IPS DF 6.9 (cell line): ENCODE measurements at regions not wholly inside any gene's neighbourhood (a gene's known extent, or its start where the extent isn't known, plus 50 kb on each side); places are given as distances from the start of the nearest gene placed in this dataset.
"Not testable (repeated sequence)": the region's sequence is repeated elsewhere in the genome, so short reads cannot be mapped to it uniquely, and the experiment has no call there.

Source experiments
- DNase-seq: peaks from one replicate; pipeline ENCODE4 v3.0.0-alpha.2; 2013; ENCODE audit warnings: low read depth, low spot score
- H3K27ac ChIP-seq: one replicate; pipeline ENCODE4 v1.5.1; 2013; ENCODE audit warnings: low read length, control low read depth
- H3K27me3 ChIP-seq: 2 replicates; pipeline ENCODE4 v1.6.1; 2013; ENCODE audit warnings: mild to moderate bottlenecking, low read length; ENCODE audit not compliant: control insufficient read depth, insufficient read depth
- H3K36me3 ChIP-seq: 2 replicates; pipeline ENCODE4 v1.6.1; 2013; ENCODE audit warnings: low read length; ENCODE audit not compliant: control insufficient read depth, insufficient read depth
- H3K4me1 ChIP-seq: 2 replicates; pipeline ENCODE4 v1.6.1; 2013; ENCODE audit warnings: low read length; ENCODE audit not compliant: control insufficient read depth, insufficient read depth
- H3K4me3 ChIP-seq: 2 replicates; pipeline ENCODE4 v1.5.1; 2013; ENCODE audit warnings: mild to moderate bottlenecking, low read length
- H3K9me3 ChIP-seq: 2 replicates; pipeline ENCODE4 v1.6.1; 2013; ENCODE audit warnings: low read length, inconsistent platforms; ENCODE audit not compliant: control insufficient read depth, insufficient read depth
- WGBS: extraction: QIAGEN DNeasy Blood & Tissue Kit; methylation state at CpG from one replicate; pipeline ENCODE4 v1.1.7; 2013; ENCODE audit warnings: mixed read lengths, missing lambda C conversion rate; ENCODE audit not compliant: insufficient read length, insufficient coverage; 5-methylcytosine and 5-hydroxymethylcytosine counted together

GRCh38 chr13:43946281-43946680, 66.6 kb downstream of the LACC1 start:
- no peak overlapping the region for H3K27ac ChIP-seq
- H3K9me3 ChIP-seq: no peaks in the 10 kb centered on the region
- no peaks in the 10 kb centered on the region for H3K27me3 ChIP-seq
- WGBS: no CpG with 5 or more reads among the region's 3 CpGs
- H3K4me3 ChIP-seq: no peak overlapping the region
- no peak for DNase-seq
- no peaks in the 10 kb centered on the region for H3K4me1 ChIP-seq
- no peaks in the 10 kb centered on the region for H3K36me3 ChIP-seq

GRCh38 chr13:43947897-43948458, 68.3 kb downstream of the LACC1 start:
- no peak for DNase-seq
- WGBS: no CpG with 5 or more reads among the region's 3 CpGs
- H3K36me3 ChIP-seq: no peaks in the 10 kb centered on the region
- H3K9me3 ChIP-seq: no peaks in the 10 kb centered on the region
- no peaks in the 10 kb centered on the region for H3K27me3 ChIP-seq
- no peak overlapping the region for H3K27ac ChIP-seq
- H3K4me3 ChIP-seq: no peak overlapping the region
- H3K4me1 ChIP-seq: no peaks in the 10 kb centered on the region

DNA sequence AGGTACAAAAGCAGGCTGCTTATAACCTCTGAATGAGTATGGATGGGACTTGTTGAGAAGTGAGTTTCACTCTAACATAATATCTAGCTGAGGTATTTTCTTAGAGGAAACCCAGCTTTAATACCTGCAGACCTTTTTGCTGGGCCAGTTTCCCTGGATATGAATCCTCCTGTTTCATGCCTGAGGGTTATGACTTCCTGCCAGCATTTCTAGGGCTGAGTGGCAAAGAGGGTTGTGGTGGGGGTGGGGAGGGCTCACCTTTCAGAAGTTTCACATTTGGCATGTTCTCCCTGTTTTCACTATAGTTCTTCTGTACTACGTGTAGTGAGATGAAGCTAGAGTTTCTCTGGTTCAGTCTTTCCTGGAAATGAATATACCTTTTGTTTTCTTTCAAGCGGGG, 73.7 kb downstream of the LACC1 start:
- no peaks in the 10 kb centered on the region for H3K27me3 ChIP-seq
- WGBS: no CpG with 5 or more reads among the region's 2 CpGs
- no peaks in the 10 kb centered on the region for H3K9me3 ChIP-seq
- H3K36me3 ChIP-seq: no peaks in the 10 kb centered on the region
- H3K27ac ChIP-seq: no peak overlapping the region
- DNase-seq: no peak
- H3K4me3 ChIP-seq: no peak overlapping the region
- H3K4me1 ChIP-seq: no peaks in the 10 kb centered on the region; the same call in 1 of the 2 replicates

GRCh38 chr13:43956975-43957374, 77.3 kb downstream of the LACC1 start:
- DNase-seq, H3K27me3 ChIP-seq, H3K9me3 ChIP-seq, H3K4me3 ChIP-seq, H3K27ac ChIP-seq, H3K4me1 ChIP-seq, H3K36me3 ChIP-seq: not testable (repeated sequence)
- no CpG with 5 or more reads among the region's 1 CpG for WGBS

GRCh38 chr13:43959291-43959690, 79.6 kb downstream of the LACC1 start:
- Histone ChIP-seq H3K27me3 (no peaks in the 10 kb centered on the region), H3K4me3 (no peak overlapping the region), H3K4me1 (no peaks in the 10 kb centered on the region), H3K9me3 (no peaks in the 10 kb centered on the region), H3K27ac (no peak overlapping the region), H3K36me3 (no peaks in the 10 kb centered on the region)
- DNase-seq: no peak
- WGBS: no CpG with 5 or more reads among the region's 2 CpGs

DNA sequence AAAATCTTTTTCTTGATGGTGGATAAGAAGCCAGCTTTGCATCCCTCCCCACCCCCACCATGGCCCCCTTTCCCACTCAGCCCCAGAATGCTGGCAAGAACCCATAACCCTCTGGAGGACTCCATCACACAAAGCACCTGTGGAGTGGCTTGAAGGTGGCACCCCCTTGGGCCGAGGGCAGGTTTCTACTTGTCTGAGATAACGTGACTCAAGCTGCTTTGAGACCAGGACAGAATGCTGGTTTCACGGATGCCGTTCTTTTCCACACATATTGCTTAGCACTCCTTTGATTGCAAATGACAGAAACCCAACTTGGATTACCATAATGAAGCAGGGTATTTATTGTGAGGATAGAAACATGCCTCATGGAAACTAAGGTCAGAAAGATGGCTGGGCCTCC, 82.2 kb downstream of the LACC1 start:
- Histone ChIP-seq H3K4me1 (no peaks in the 10 kb centered on the region), H3K4me3 (no peak overlapping the region), H3K9me3 (no peaks in the 10 kb centered on the region), H3K27me3 (no peaks in the 10 kb centered on the region), H3K36me3 (no peaks in the 10 kb centered on the region), H3K27ac (no peak overlapping the region)
- no CpG with 5 or more reads among the region's 4 CpGs for WGBS
- DNase-seq: no peak

DNA sequence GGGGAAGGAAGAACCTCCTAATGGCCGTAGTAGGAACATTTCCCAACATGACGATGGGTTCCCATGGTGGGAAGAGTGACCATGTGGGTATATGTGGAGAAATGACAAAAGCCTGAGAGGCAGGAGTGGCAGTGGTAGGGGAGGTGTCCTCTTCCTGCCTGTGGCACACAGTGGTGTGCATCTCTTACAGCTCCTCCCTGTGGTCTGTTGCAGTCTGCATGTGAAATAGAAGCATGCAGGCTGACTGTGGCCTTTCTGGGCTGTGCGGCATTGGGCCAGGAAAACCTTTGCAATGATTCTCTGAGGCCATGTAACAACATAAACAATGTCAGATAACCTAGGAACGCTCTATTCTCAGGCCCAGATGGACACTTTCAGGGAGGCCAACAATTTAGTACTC, 84.0 kb downstream of the LACC1 start:
- Histone ChIP-seq H3K4me3 (no peak overlapping the region), H3K4me1 (no peaks in the 10 kb centered on the region), H3K9me3 (no peaks in the 10 kb centered on the region), H3K27me3 (no peaks in the 10 kb centered on the region), H3K36me3 (no peaks in the 10 kb centered on the region), H3K27ac (no peak overlapping the region)
- DNase-seq: no peak
- WGBS: no CpG with 5 or more reads among the region's 4 CpGs

DNA sequence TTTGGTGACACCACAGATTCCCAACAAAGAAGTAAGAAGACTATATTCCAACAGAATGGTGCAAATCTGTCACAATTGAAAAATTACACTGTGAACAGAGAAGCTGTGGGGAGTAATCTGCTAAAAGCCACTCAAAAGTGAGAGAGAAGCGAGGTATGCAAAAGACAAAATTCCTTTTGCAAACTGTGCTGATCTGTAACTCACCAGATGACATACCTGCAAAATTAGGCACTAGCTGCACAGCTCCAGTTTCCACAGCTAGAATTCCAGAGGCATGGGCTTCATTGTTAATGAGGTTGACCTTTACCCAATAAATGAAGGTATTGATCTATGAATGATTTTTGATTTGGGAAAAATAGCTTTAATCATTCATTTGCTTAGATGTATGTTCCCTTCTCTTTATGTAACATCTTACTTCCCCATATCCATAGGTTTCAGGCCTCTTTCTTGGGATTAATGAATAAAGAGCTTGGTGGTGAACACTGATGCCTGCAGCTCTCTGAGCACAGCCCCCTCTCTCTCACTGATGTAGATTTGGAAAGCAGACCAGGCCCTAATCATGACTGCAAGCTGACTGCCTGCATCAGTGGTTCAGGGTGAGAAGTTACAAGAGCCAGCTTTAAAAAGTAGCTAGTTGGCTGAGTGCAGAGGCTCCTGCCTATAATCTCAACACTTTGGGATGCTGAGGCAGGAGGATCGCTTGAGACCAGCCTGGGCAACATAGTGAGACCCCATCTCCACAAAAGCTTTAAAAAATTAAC, 85.2 kb downstream of the LACC1 start:
- Histone ChIP-seq H3K36me3 (no peaks in the 10 kb centered on the region), H3K27ac (no peak overlapping the region), H3K4me1 (no peaks in the 10 kb centered on the region), H3K9me3 (no peaks in the 10 kb centered on the region; the same call in 1 of the 2 replicates), H3K4me3 (no peak overlapping the region), H3K27me3 (no peaks in the 10 kb centered on the region)
- WGBS: no CpG with 5 or more reads among the region's 2 CpGs
- DNase-seq: no peak

- Histone ChIP-seq H3K9me3 (no peaks in the 10 kb centered on the region; the same call in 1 of the 2 replicates), H3K36me3 (no peaks in the 10 kb centered on the region), H3K4me3 (no peak overlapping the region), H3K27ac (no peak overlapping the region), H3K4me1 (no peaks in the 10 kb centered on the region), H3K27me3 (no peaks in the 10 kb centered on the region)
- DNase-seq: no peak
- no CpG with 5 or more reads among the region's 8 CpGs for WGBS
Observed at GRCh38 chr13:43965459-43965845, 85.7 kb downstream of the LACC1 start.

GRCh38 chr13:43968251-43968942, 88.7 kb downstream of the LACC1 start:
- not testable (repeated sequence) for H3K27me3 ChIP-seq, H3K9me3 ChIP-seq, H3K4me3 ChIP-seq, H3K4me1 ChIP-seq, DNase-seq, H3K27ac ChIP-seq, H3K36me3 ChIP-seq
- WGBS: no CpG with 5 or more reads among the region's 63 CpGs
